Thyroid gland (tissue), 4 donors: ENCODE measurements at regions not wholly inside any gene's neighbourhood (a gene's known extent, or its start where the extent isn't known, plus 50 kb on each side); places are given as distances from the start of the nearest gene placed in this dataset.

Experiments
- POLR2A ChIP-seq, 2 donors: fragments of 450-650 bp; IDR thresholded peaks; one replicate each; pipeline ENCODE4 v1.6.1; 2017; ENCODE audit warnings: antibody characterized with exemption in 2 of 2, mild to moderate bottlenecking in 2 of 2, moderate library complexity in 1 of 2
- TF ChIP-seq, protein P1 (sequence below), 6 experiments: fragments of 200-600 bp in 3 of 6; fragments of 450-650 bp in 3 of 6; sonication (generic) in 3 of 6; IDR thresholded peaks; one replicate each; pipeline ENCODE4 v1.5.1; 2016 to 2019; ENCODE audit warnings: antibody characterized with exemption in 6 of 6, mild to moderate bottlenecking in 2 of 6, inconsistent platforms in 1 of 6, moderate library complexity in 1 of 6

DNA sequence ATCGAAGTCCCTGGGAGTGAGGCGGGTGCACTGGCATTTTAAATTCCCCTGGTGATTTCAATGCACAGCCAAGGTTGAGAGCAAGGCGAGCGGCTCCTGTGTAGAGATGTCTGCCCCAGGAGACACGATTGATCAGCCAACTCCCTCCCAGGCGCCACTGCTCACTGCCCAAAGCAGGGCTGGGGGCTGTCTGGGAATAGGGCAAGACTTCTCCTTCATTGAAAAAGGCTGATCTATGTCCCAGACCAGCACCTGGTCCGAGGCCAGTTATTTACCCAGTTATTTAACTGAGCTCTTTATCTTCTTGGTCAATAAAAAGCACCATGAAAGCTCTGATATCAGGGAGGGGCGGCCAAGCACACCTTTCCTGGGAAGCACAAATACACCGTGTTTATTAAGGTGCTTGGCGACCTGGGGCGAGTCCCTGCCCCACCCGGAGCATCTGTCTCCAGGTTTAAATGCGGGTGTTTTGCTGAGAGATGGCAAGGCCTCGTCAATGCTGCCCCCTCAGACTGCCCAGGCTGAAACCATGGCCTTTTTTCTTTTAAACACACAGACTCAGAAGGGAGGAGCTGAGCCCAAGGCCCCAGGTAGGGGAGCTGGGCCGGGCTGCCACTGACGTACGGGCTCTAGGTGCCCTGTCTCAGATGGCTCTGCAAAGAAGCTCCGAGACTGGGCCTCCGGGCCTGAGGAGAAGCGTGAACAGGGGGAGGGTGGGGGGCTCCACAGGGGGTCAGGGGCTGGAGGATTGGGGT lies 73.9 kb upstream of the HPCAL1 start:
- TF ChIP-seq, protein P1, sequence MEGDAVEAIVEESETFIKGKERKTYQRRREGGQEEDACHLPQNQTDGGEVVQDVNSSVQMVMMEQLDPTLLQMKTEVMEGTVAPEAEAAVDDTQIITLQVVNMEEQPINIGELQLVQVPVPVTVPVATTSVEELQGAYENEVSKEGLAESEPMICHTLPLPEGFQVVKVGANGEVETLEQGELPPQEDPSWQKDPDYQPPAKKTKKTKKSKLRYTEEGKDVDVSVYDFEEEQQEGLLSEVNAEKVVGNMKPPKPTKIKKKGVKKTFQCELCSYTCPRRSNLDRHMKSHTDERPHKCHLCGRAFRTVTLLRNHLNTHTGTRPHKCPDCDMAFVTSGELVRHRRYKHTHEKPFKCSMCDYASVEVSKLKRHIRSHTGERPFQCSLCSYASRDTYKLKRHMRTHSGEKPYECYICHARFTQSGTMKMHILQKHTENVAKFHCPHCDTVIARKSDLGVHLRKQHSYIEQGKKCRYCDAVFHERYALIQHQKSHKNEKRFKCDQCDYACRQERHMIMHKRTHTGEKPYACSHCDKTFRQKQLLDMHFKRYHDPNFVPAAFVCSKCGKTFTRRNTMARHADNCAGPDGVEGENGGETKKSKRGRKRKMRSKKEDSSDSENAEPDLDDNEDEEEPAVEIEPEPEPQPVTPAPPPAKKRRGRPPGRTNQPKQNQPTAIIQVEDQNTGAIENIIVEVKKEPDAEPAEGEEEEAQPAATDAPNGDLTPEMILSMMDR (IDR thresholded peaks at IDR 0.05), result no peak
- no peak for TF ChIP-seq POLR2A (IDR thresholded peaks at IDR 0.05)
